Progenitor cell of endocrine pancreas (in vitro differentiated cells): ENCODE measurements at regions not wholly inside any gene's neighbourhood (a gene's known extent, or its start where the extent isn't known, plus 50 kb on each side); places are given as distances from the start of the nearest gene placed in this dataset.
"Not testable (repeated sequence)": the region's sequence is repeated elsewhere in the genome, so short reads cannot be mapped to it uniquely, and the experiment has no call there.

Experiments used
- DNase-seq: peaks from one replicate; pipeline ENCODE4 v3.0.0; 2021; ENCODE audit warnings: low spot score; ENCODE audit not compliant: unreplicated experiment
- H3K27ac Mint-ChIP-seq: 2 replicates; pipeline ENCODE4 v1.8.0; 2021; ENCODE audit warnings: mild to moderate bottlenecking, moderate library complexity, mixed read lengths
- H3K27me3 Mint-ChIP-seq: 2 replicates; pipeline ENCODE4 v1.8.0; 2021; ENCODE audit warnings: mixed read lengths
- H3K36me3 Mint-ChIP-seq: 2 replicates; pipeline ENCODE4 v1.8.0; 2022; ENCODE audit warnings: mixed read lengths; ENCODE audit not compliant: insufficient read depth
- H3K4me1 Mint-ChIP-seq: 2 replicates; pipeline ENCODE4 v1.8.0; 2021; ENCODE audit warnings: low read depth, mixed read lengths
- H3K4me3 Mint-ChIP-seq: 2 replicates; pipeline ENCODE4 v1.8.0; 2021; ENCODE audit warnings: low read depth, mild to moderate bottlenecking, moderate library complexity, mixed read lengths
- H3K9me3 Mint-ChIP-seq: 2 replicates; pipeline ENCODE4 v1.8.0; 2021; ENCODE audit warnings: low read depth, mixed read lengths
- CTCF ChIP-seq: fragments of 200-600 bp; sonication (generic); IDR thresholded peaks from one replicate; pipeline ENCODE4 v1.5.0; 2021; ENCODE audit warnings: antibody characterized with exemption, mild to moderate bottlenecking; ENCODE audit not compliant: unreplicated experiment

DNA sequence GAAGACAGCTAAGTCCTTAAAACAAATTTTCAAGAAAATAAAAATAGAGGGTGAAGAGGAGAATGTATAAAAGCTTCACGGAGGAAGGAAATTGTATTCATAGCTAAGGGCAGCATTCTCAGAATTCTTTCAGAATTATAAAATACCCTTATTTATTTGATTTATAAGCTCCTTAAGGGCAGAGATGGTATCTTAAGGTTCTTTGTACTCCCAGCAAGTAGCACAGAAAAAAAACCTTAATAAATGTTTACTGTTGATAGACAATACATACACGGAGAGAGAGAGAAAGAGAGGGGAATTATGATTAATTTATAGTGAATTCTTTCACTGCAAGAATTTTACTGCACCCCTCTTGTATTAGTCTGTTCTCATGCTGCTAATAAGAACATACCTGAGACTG is 375.6 kb upstream of the CCDC54 start:
- Mint-ChIP-seq H3K9me3 (peaks cover 7% of the 10 kb centered on the region), H3K4me3 (no peak overlapping the region), H3K27ac (no peak overlapping the region), H3K27me3 (no peaks in the 10 kb centered on the region), H3K36me3 (no peaks in the 10 kb centered on the region), H3K4me1 (no peaks in the 10 kb centered on the region)
- no peak for DNase-seq
- no peak for TF ChIP-seq CTCF

DNA sequence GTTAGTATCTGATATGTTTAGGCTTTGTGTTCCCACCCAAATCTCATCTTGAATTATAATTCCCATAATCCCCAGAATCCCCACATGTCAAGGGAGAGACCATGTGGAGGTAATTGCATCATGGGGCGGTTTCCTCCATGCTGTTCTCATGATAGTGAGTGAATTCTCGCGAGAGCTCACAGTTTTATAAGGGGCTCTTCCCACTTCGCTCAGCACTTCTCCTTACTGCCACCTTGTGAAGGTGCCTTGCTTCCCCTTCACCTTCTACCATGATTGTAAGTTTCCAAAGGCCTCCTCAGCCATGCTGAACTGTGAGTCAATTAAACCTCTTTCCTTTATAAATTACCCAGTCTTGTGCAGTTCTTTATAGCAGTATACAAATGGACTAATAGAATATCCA is 371.9 kb upstream of the CCDC54 start:
- not testable (repeated sequence) for DNase-seq, H3K9me3 Mint-ChIP-seq

GRCh38 chr3:107008213-107008612 is 369.0 kb upstream of the CCDC54 start:
- DNase-seq = no peak
- Mint-ChIP-seq H3K4me3 (no peak overlapping the region), H3K4me1 (no peaks in the 10 kb centered on the region), H3K9me3 (no peaks in the 10 kb centered on the region), H3K27ac (no peak overlapping the region), H3K27me3 (no peaks in the 10 kb centered on the region), H3K36me3 (no peaks in the 10 kb centered on the region)
- TF ChIP-seq CTCF = no peak

More for the DNA sequence above, 371.9 kb upstream of the CCDC54 start:
- not testable (repeated sequence) for H3K27me3 Mint-ChIP-seq, H3K36me3 Mint-ChIP-seq, H3K4me3 Mint-ChIP-seq, H3K27ac Mint-ChIP-seq, H3K4me1 Mint-ChIP-seq

- H3K36me3 Mint-ChIP-seq = peaks cover 2% of the 10 kb centered on the region
- no peak for DNase-seq
- TF ChIP-seq CTCF = no peak
- no peak overlapping the region for H3K4me3 Mint-ChIP-seq
- peaks cover 17% of the 10 kb centered on the region for H3K9me3 Mint-ChIP-seq
- H3K4me1 Mint-ChIP-seq = no peaks in the 10 kb centered on the region
- no peak overlapping the region for H3K27ac Mint-ChIP-seq
- no peaks in the 10 kb centered on the region for H3K27me3 Mint-ChIP-seq
These were observed 363.6 kb upstream of the CCDC54 start for GRCh38 chr3:107013641-107014040.

DNA sequence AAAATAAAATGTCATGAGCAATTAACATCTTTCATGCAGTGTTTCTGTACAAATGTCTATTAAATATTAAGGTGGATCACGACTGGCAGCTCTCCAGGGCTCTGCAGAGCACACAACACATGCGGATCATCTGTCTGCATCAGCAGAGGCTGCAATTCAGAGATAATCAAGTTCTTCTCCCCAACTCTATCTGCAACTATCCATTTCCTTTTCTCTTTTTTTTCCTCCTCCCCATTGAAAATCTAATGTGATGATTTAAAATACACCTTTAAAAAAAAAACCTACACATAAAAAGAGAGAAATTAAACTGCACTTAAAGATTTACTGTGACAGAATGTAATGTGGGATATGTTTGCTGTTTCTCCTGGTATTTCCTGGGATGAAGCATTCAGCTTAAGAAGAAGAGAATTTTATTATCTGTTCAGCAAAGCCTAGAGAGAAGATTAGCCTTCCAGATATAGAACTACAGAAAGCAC is 352.6 kb upstream of the CCDC54 start:
- H3K27ac Mint-ChIP-seq = no peak overlapping the region
- TF ChIP-seq CTCF = no peak

GRCh38 chr3:107025961-107026360 is 351.3 kb upstream of the CCDC54 start:
- peaks cover 6% of the 10 kb centered on the region for H3K4me1 Mint-ChIP-seq
- DNase-seq = no peak
- no peaks in the 10 kb centered on the region for H3K36me3 Mint-ChIP-seq
- H3K27me3 Mint-ChIP-seq = no peaks in the 10 kb centered on the region
- H3K4me3 Mint-ChIP-seq = no peak overlapping the region
- H3K27ac Mint-ChIP-seq = no peak overlapping the region
- no peaks in the 10 kb centered on the region for H3K9me3 Mint-ChIP-seq
- TF ChIP-seq CTCF = no peak

More for the DNA sequence above, 352.6 kb upstream of the CCDC54 start:
- Mint-ChIP-seq H3K9me3 (no peaks in the 10 kb centered on the region), H3K36me3 (no peaks in the 10 kb centered on the region), H3K4me1 (peaks cover 6% of the 10 kb centered on the region), H3K4me3 (no peak overlapping the region), H3K27me3 (no peaks in the 10 kb centered on the region)
- DNase-seq = no peak
